ENCODE measurements at regions not wholly inside any gene's neighbourhood (a gene's known extent, or its start where the extent isn't known, plus 50 kb on each side); places are given as distances from the start of the nearest gene placed in this dataset.

DNA sequence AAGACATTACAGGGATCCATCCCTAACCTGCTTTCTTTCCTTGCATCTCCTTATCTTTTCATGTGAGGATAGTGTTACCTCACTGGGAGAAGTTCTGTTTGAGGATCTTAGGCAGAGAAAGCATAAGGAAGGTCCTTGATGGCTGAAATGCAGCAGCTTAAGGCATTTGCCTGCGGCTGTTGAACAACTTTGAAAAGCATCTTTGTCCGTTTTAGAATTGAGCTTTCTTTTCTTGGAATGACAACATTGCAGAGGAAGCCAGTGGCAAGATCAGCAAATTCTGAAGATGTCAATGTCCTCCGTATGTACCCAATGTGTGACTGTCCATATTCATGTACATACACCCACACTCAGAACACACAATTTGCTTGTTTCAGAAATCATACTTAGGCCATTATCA, 436.2 kb downstream of the GABRG2 start (continued):
- TF ChIP-seq USF2 (IDR thresholded peaks at IDR 0.05; ENCODE audit: borderline replicate concordance, low read depth, low read length): no peak

GRCh38 chr5:162512935-162513565, 445.5 kb downstream of the GABRG2 start:
- TF ChIP-seq RCOR1 (IDR thresholded peaks at IDR 0.05; ENCODE audit: low read length) (no peak), TEAD4 (IDR thresholded peaks at IDR 0.05; ENCODE audit: borderline replicate concordance, insufficient read depth) (no peak), FOXJ3 (CRISPR knock-in tag; IDR thresholded peaks at IDR 0.05) (no peak), NFIC (IDR thresholded peaks at IDR 0.05; ENCODE audit: borderline replicate concordance) (no peak), GABPA (IDR thresholded peaks at IDR 0.05; ENCODE audit: low read depth) (no peak), MEF2A (IDR thresholded peaks at IDR 0.05; ENCODE audit: borderline replicate concordance, low read depth) (no peak), EP300 (IDR thresholded peaks at IDR 0.05; ENCODE audit: borderline replicate concordance in 1 of 2, low read depth in 1 of 2, low read length in 1 of 2) (no peak), SIN3A (IDR thresholded peaks at IDR 0.05; ENCODE audit: borderline replicate concordance, low read depth, low read length) (no peak)
- Histone ChIP-seq H3K4me3 (ENCODE audit: low read depth in 2 of 2, low read length in 1 of 2) (no peak overlapping the region), H3K9ac (no peak overlapping the region), H3K27me3 (ENCODE audit: insufficient read depth) (no peaks in the 10 kb centered on the region), H3K4me2 (no peak overlapping the region), H3K79me2 (ENCODE audit: insufficient read depth) (no peaks in the 10 kb centered on the region), H4K20me1 (ENCODE audit: insufficient read depth) (no peaks in the 10 kb centered on the region), H3K36me3 (replicated peaks in 1 of 2; ENCODE audit: control insufficient read depth in 1 of 2, insufficient read depth in 2 of 2, low read length in 1 of 2) (no peaks in the 10 kb centered on the region), H3K27ac (ENCODE audit: low read depth in 2 of 2, low read length in 1 of 2) (no peak overlapping the region), H3K4me1 (ENCODE audit: control insufficient read depth in 1 of 2, insufficient read depth in 2 of 2, low read depth in 1 of 2, low read length in 1 of 2) (no peaks in the 10 kb centered on the region), H2AFZ (ENCODE audit: low read depth) (peak overlapping the region; percentile 39; the same call in 1 of the 2 replicates), H3K9me2 (no peaks in the 10 kb centered on the region), H3K9me3 (peaks cover 5% of the 10 kb centered on the region; the same call in 1 of the 2 replicates), H3F3A (replicated peaks; ENCODE audit: insufficient read depth) (no peaks in the 10 kb centered on the region)
- ChIA-PET POLR2A (no interaction called here), CTCF (no interaction called here)
- no peak for DNase-seq
- WGBS (ENCODE audit: low lambda C conversion rate): 8% methylated on average over 3 of the region's 3 CpGs

GRCh38 chr5:162514116-162514515, 446.5 kb downstream of the GABRG2 start:
- Histone ChIP-seq H4K20me1 (ENCODE audit: insufficient read depth) (no peaks in the 10 kb centered on the region), H3K4me3 (ENCODE audit: low read depth in 2 of 2, low read length in 1 of 2) (no peak overlapping the region), H3F3A (replicated peaks; ENCODE audit: insufficient read depth) (no peaks in the 10 kb centered on the region), H3K27ac (ENCODE audit: low read depth in 2 of 2, low read length in 1 of 2) (no peak overlapping the region), H3K4me1 (ENCODE audit: control insufficient read depth in 1 of 2, insufficient read depth in 2 of 2, low read depth in 1 of 2, low read length in 1 of 2) (no peaks in the 10 kb centered on the region), H3K79me2 (ENCODE audit: insufficient read depth) (no peaks in the 10 kb centered on the region), H3K9ac (no peak overlapping the region), H3K4me2 (no peak overlapping the region), H3K36me3 (replicated peaks in 1 of 2; ENCODE audit: control insufficient read depth in 1 of 2, insufficient read depth in 2 of 2, low read length in 1 of 2) (no peaks in the 10 kb centered on the region), H2AFZ (ENCODE audit: low read depth) (no peak overlapping the region), H3K9me3 (peaks cover 5% of the 10 kb centered on the region; the same call in 1 of the 2 replicates), H3K9me2 (no peaks in the 10 kb centered on the region), H3K27me3 (ENCODE audit: insufficient read depth) (no peaks in the 10 kb centered on the region)
- DNase-seq: no peak
- 7% methylated on average over 2 of the region's 2 CpGs for WGBS (ENCODE audit: low lambda C conversion rate)
- ChIA-PET CTCF (no interaction called here), POLR2A (no interaction called here)
- TF ChIP-seq ZBTB33 (IDR thresholded peaks at IDR 0.05; ENCODE audit: borderline replicate concordance, low read depth): no peak
- no peak for TF ChIP-seq ELF1 (IDR thresholded peaks at IDR 0.05)
- no peak for TF ChIP-seq RXRA (IDR thresholded peaks at IDR 0.05; ENCODE audit: borderline replicate concordance, low read depth)
- TF ChIP-seq CHD2 (IDR thresholded peaks at IDR 0.05; ENCODE audit: low read length, partially characterized antibody): no peak
- no peak for TF ChIP-seq RAD21 (IDR thresholded peaks at IDR 0.05; ENCODE audit: low read length)
- TF ChIP-seq MXI1 (IDR thresholded peaks at IDR 0.05; ENCODE audit: low read depth, low read length): no peak

Measured in SK-N-SH (cell line).